ENCODE measurements at regions not wholly inside any gene's neighbourhood (a gene's known extent, or its start where the extent isn't known, plus 50 kb on each side); places are given as distances from the start of the nearest gene placed in this dataset.
"Not testable (repeated sequence)": the region's sequence is repeated elsewhere in the genome, so short reads cannot be mapped to it uniquely, and the experiment has no call there.

- TF ChIP-seq CTCF, EZH2 (IDR thresholded peaks at IDR 0.05): not testable (repeated sequence)
Observed at GRCh38 chr5:44108232-44108631, 281.0 kb downstream of the FGF10 start.

Measured in neural progenitor cell (in vitro differentiated cells).